GM23248 (cell line): ENCODE measurements at regions not wholly inside any gene's neighbourhood (a gene's known extent, or its start where the extent isn't known, plus 50 kb on each side); places are given as distances from the start of the nearest gene placed in this dataset.

Experiments used
- EZH2 ChIP-seq: fragments of 200-600 bp; sonication (generic); IDR thresholded peaks from 2 replicates; pipeline ENCODE4 v1.6.1; 2018; ENCODE audit warnings: antibody characterized with exemption, mild to moderate bottlenecking; ENCODE audit not compliant: insufficient read depth, poor library complexity, severe bottlenecking
- EZH2phosphoT487 ChIP-seq: fragments of 200-600 bp; sonication (generic); IDR thresholded peaks from 2 replicates; pipeline ENCODE4 v1.6.1; 2018; ENCODE audit warnings: antibody characterized with exemption, moderate library complexity, mild to moderate bottlenecking, low read depth; ENCODE audit not compliant: insufficient read depth

GRCh38 chr20:48196001-48196400 is 410.7 kb upstream of the SULF2 start:
- TF ChIP-seq EZH2phosphoT487 (no peak), EZH2 (no peak)
